ENCODE measurements at regions not wholly inside any gene's neighbourhood (a gene's known extent, or its start where the extent isn't known, plus 50 kb on each side); places are given as distances from the start of the nearest gene placed in this dataset.

GRCh38 chr6:14711704-14712379, 534.0 kb upstream of the JARID2 start:
- DNase-seq: no peak

DNA sequence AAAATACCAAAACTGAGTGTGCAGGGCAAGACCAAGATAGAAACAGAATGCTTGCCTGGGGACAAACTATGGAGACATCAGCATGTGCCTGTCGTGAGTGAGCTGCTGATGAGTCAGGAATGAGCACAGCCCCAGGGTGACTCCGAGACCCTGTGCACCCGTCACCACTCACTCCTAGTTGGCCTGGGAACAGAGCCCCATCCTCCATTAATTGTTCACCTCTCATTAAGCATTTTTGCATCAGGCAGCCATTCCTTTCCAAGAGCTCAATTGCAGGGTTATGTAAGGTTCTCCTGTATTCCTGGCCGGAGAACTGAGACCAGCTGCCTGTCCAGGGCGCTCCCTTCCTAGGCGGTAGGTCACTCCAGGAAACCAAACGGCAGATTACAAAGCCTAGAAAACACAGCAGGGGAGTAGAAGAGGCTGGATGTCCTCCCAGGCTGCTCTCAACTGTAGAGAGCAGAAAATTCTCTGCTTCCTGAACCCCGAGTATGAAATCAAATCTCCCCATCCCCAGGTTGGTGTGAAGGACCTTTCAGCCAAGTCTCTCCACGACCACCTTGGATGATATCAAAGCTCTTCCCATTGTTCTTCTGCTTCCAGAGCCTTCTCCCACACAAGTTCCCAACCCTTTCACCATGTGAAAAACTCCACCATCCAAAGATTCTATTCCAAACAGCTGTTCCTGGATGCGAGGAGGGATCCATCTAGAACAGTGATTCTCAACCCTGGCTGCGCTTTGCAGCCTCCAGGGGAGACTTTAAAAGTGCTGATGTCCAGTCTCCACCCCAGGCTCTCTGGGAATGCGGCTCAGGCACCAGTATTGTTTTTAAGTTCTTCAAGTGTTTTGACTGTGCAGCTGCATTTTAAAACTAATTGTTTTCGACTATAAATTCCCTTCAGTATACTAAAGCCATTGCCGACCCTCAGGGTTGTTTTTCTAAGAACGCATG, 532.6 kb upstream of the JARID2 start:
- DNase-seq: no peak

DNA sequence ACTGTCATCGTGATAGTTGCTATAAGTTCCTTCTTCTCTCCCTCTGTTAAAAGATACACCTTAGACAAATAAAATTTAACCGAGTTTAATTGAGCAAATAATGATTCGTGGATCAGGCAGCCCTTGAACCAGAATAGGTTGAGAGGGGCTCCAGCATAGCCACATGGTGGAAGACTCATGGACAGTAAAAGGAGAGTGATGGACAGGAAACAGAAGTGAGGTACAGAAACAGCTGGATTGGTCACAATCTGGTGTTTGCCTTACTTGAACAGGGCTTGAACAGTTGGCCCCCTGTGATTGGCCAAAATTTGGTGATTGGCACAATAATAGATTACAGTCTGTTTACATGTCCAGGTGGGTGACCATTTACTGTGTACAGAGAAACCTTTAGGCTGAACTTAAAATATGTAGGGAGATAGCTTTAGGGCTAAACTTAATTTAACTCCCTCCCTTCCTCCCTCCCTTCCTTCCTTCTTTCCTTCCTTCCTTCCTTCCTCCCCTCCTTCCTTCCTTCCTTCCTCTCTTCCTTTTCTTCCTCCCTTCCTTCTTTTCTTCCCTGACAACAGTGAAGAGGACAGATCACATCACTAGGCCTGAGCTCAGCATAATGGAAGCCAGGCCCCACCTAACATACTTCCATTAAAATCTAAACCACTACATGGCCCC, 531.8 kb upstream of the JARID2 start:
- no peak for DNase-seq

DNA sequence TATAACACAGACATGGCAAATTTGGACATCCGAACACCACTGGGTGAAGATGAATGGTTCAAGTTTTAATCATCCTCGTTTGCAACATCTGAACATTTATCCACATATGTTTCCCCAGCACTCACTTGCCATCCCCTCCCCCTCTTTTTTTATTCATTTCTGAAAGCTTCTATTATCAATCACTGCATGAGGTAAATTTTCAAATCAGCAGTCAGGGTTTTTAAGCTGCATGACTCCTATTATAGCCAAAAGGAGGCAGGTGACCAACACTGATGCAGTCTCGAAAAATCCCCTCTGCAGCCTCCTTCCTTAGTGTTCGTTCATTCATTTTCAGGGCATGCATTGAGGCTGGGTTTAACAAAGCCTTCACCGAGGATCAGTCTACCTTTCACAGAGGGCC, 530.8 kb upstream of the JARID2 start:
- DNase-seq: no peak

DNA sequence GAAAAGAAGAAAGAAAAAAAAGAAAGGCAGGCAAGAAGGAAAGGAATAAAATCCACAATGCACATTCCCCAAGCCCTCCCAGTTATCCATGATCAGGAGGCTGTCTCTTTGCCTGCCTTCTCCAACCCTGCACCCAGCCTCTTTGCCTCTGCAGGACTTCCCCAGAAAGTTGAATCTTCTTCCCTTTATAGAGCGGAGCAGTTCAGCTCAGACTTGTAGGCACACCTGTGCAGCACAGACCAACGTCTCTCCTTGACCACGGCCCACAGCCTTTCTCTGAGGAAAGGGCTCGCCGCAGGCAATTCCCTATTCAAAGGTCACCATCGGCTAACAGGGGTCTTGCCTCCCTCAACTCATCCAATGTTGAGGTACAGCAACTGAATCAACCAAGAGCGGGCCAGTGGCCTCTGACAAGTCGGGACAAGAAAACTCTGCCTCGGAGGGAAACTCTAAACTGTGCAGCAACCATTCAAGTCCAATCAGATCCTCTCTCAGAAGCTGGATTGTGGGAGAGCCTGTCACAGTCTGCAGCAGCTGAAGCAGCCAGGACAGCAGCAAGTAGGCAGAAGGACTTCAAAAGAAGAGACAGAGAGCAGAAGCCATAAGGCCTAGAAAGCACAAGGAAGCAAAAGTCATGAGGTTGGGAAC, 529.2 kb upstream of the JARID2 start:
- no peak for DNase-seq

DNA sequence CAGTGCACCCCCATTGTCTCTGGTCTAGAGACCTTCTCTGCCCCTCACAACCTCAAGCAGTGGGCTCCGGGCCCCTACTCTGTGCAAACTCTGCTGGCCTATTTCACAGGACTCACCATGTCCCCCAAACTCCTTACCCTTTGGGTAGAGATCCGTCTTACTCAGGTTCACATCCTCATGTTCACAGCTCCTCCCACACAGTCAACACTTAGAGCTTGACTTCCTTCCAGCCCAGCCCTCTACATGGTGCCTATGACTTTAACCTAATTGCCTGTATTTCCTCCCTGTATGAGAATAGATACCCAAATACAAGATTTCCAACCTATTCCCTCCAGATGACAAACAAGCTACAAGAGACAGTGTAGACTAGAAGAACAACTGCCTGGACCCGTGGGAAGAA, 528.6 kb upstream of the JARID2 start:
- DNase-seq: no peak

GRCh38 chr6:14718861-14719260, 527.0 kb upstream of the JARID2 start:
- DNase-seq: no peak

- no peak for DNase-seq
These were observed 526.6 kb upstream of the JARID2 start for GRCh38 chr6:14719270-14719669.

DNA sequence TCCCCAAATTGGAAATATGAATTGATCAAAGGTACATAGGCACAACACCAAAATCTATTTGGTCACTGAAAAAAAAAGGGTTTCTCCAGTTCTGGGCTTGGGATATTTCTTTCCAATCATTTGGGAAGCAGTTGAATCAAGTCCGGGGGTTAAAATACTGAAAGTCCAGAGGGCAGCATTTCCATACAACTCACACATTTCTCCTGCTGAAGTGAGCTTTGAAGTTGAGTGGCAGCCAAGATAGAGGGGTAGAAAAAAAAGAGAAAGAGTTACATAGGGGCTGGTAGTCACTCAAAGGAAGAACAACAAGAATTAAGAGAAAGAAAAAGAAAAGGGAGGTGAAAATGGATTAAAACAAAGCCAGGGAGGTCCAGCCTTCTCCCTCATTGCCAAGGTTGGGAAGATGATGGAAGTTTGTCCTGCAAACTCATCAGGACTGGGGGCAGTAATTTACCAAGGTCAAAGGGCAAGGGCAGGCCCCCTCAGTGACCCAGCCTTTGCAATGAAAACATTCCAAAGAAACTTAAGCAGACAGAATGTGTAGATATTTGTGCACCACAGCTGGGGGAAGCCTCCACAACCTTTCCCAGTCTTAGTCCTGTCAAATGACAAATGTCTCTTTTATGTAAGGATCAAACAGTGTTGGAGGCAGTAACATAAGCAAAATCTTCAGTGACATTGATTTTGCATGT, 525.3 kb upstream of the JARID2 start:
- DNase-seq: no peak

DNA sequence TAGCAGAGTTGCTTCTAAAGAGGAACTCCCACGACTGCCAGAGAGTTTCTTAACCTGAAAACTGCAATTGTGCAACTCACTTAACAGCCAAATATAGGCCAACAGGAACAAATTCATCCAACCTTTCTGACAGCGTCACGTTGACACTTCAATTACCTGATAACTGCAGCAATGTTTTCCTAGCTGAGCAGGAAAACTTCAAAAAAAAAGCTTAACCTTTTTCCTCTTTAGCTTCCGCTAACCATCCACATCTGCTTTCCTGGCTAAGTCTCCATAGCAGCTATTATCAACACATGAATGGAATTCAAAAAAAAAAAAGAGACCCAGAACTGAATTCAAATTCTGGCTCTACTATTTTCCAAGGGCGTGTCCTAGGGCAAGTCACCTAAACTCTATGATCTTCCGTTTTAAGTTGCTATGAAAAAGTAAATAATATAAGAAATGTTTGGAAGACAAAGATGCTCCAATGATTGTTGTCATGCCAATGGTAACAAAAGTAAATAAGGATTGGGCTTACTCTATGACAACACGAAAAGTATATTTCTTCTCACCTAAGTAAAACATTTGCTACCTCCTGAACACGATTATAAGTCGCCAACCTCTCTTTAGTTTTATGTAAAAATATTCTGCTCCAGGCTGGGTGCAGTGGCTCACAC, 524.6 kb upstream of the JARID2 start:
- peak; percentile 75 to 77 for DNase-seq

- no peak for DNase-seq
These were observed 523.8 kb upstream of the JARID2 start for GRCh38 chr6:14722001-14722562.

GRCh38 chr6:14722704-14723103, 523.2 kb upstream of the JARID2 start:
- DNase-seq: no peak

DNA sequence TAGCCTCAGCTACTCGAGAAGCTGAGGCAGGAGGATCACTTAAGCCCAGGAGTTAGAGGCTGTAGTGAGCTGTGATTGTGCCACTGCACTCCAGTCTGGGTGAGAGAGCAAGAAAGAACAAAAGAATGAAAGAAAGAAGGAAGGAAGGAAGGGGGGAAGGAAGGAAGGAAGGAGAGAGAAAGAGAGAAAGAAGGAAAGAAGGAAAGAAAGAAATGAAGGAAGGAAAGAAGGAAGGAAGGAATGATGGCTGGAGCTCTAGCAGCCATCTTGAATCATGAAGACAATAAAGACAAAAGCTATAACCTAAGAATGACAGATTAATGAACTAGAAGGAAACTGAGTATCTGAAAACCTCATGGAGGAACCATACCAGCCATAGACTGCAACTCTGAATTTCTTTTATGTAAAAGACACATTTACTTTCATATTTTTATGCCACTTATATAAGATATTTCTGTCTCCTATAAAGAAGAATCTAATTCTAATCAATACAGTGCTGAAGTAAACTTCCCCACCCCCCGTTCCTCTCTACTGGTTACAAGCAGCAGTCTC, 522.3 kb upstream of the JARID2 start:
- DNase-seq: no peak

- DNase-seq: no peak
These were observed 521.3 kb upstream of the JARID2 start for GRCh38 chr6:14724549-14724948.

DNA sequence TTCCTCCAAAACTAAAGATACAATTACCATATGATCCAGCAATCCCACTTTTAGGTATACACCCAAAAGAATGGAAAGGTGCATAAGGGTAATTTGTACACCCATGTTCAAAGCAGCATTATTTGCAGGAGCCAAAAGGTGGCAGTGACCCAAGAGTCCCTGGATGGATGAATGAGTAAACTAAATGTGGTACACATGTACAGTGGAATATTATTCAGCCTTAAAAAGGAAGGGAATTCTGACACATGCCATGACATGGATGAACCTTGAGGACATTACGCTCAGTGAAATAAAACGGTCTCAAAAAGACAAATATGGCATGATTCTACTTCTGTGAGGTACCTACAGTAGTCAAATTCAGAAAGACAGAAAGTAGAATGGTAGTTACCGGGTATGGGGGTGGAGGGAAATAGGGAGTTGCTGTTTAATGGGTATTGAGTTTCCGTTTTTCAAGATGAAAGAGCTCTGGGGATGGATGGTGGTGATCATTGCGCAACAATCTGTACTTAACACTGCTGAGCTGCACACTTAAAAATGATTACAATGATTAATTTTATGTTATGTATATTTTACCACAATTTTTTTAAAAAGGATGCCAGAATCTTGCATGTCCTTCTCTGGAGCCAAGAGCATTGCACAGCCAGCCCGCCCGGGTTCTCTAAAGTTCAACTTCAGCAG, 518.9 kb upstream of the JARID2 start:
- peak in 1 of 2 experiments; percentile 23 for DNase-seq

DNA sequence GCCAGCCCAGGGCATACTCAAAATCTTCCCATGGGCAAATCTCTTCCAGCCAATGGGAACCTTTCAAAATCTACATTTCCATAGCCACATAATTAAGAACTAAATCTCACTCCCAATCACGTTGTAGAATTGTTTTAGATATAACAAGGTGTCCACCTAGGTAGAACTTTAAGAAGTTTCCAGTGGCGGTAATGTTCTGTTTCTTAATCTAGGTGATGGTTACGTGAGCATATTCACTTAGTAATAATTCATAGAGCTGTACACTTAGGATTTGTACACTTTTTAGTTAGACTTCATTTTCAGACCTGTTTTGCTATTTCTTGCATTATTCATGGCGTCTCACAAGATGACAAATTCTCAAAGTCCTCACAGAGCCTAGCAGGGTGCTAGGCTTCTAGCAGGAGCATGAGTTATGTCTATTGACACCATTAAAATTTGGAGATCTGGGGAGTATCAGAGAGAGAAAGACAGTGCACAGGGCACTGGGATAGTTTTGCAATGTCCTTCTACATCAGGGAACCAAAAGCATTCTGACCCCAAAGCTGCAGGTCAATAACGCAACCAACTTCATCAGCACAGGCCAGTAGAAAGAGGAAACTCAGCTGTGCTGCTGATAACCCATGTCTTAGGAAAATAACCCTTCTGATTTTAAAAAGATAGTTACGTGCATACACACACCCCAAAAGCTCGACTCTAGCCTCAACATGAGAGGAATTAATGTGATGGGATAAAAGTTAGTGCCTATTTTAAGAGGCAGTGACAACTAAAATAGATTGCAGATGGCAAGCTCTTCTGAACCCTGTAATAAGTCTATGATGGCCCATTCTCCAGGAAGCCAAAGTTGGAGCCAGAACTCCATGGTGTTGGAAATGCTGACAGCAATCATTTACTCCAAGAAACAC, 518.1 kb upstream of the JARID2 start:
- DNase-seq: no peak

GRCh38 chr6:14728396-14729024, 517.4 kb upstream of the JARID2 start:
- peak in 1 of 2 experiments; percentile 17 for DNase-seq

DNA sequence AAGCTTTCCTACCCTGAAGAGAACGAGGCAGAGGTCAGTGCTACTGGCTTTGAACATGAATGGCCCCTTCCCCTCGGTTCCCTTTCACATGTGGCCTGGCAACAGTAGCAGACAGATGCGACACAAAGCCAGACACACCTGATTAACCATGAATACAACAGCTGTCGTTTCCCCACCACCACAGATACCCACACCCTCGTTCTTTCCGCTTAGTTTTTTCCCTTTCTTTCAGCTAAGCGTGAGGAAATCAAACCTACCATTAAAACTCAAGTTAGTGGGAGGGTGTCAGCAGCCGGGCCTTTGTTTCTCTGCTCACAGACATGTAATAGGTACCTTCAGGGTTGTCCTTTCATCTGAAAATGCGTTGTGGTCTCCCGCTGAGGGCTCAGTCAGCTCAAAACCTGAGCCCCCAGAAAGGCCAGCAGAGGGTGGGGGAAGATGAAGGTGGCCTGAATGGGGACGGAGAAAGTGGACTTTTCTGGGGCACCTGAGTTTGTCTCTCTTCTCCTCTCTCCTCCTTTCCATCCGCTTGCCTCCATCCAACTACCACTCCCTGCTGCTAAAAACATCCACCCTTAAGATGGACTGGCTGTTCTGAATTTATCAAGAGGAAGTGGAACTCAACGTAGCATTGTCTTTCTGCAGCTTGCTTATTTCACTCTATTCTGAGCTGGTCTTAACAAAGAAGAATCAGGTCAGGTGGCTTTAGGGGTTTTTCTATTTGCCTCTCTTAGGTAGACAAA, 516.6 kb upstream of the JARID2 start:
- peak in 1 of 2 experiments; percentile 15 for DNase-seq

All from Kasumi-1 (cell line).